GM12891 (cell line): ENCODE measurements at regions not wholly inside any gene's neighbourhood (a gene's known extent, or its start where the extent isn't known, plus 50 kb on each side); places are given as distances from the start of the nearest gene placed in this dataset.

Source experiments
- POLR2A ChIP-seq: IDR thresholded peaks from 2 replicates; pipeline ENCODE4 v1.6.1; 2011; ENCODE audit warnings: low read depth, low read length, control low read depth
- POLR2AphosphoS5 ChIP-seq: IDR thresholded peaks from 2 replicates; pipeline ENCODE4 v1.6.1; 2011; ENCODE audit warnings: low read depth, low read length, control low read depth
- TAF1 ChIP-seq: IDR thresholded peaks from 2 replicates; pipeline ENCODE4 v1.6.1; 2011; ENCODE audit warnings: low read depth, low read length, control low read depth

DNA sequence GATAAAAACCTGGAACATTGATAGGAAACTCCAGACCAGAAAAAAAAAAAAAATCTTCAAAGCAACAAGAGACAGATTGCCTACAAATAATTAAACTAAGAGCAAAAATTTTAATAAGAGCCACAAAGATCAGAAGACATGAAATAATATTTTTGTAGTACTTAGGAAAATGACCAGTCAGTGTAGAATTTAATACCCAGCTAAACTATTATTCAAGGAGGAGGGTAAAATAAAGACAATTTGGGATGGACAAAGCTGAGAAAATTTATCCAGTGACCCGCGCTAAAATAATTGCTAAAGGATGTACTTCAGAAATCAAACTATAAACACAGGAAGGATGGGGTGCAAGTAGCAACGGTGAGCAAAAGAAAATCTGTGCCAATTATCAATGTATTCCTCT lies 133.2 kb downstream of the AQP9 start:
- TF ChIP-seq POLR2A, result no peak
- no peak for TF ChIP-seq TAF1
- TF ChIP-seq POLR2AphosphoS5, result no peak
